ENCODE measurements at regions not wholly inside any gene's neighbourhood (a gene's known extent, or its start where the extent isn't known, plus 50 kb on each side); places are given as distances from the start of the nearest gene placed in this dataset.

DNA sequence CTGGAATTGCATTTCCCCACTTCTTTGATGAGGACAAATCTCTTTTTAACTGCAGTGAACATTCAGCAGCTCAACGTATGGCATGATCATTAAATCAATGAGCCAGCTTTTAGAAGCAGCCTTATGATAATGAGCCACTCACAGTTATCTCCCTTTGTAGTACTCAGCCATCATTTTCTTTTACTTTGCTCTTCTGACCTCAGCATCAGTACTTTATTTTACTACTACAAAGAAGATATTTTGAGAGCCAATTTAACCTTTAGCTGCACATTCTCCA is 250.0 kb upstream of the CLEC14A start:
- ATAC-seq: no peak
- DNase-seq: no peak

DNA sequence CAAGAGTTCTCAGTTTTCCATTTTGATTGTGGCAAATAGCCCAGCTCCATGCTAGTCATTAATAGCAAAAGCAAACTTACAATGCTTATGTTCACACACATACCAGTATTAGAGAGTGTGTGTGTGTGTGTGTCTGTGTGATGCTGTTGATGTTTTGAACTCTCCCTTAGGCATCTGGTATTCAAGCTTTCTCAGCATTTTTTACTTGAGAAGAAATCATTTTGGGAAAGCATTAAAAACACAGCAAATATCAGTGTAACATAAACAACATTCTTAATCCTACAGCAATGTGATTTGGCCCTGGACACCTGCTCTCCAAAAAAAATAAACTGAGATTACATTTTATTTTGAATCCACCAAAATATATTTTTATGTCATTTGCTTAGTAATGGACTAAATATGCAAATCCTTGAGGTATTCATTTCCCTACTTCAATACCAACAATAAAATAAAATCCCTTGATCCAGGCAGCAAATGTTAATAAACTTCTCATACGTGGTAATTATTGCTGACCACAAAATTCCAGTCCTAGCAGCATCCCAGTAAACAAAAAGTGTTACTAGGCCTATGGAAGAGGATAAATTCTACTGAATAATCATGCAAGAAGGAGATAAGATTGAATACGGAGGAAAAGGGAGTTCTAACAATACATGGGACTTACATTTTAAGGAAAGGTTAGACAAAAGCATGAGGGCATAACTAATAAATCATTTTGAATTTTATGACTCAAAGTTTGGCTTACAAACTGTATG is 249.5 kb upstream of the CLEC14A start:
- ATAC-seq (no peak), DNase-seq (no peak)

DNA sequence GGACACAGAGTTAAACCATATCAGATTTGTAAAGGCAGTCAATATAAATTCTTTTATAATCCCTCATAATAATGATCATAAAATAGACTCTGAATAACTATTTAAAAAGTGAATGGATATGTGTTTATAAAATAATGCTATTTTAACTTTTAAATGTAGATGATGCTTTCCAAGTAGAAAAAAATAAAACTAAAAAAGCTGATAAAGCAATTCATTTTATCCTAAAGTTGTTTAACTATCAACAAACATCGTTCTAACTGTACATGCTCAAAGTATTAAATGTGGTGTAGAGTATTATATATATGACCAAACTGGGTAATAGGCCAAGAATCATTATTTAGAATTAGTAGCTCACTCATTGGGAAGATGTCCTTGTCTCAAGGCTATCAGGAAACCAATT is 248.3 kb upstream of the CLEC14A start:
- DNase-seq: no peak
- ATAC-seq: no peak

GRCh38 chr14:38502239-38502638 is 246.3 kb upstream of the CLEC14A start:
- ATAC-seq: no peak
- no peak for DNase-seq

DNA sequence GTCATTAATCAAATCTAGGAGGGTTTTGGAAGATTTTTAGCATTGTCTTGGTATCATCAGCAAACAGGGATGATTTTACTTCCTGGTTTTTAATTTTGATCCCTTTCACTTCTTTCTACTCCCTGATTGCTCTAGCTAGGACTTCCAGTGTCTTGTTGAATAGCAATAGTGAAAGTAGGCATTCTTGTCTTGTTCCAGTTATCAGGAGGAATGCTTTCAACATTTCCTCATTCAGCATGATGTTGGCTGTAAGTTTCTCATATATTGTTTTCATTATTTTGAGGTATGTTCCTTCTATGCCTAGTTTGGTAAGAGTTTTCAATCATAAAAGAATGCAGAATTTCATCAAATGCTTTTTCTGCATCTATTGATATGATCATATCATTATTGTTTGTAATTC is 244.2 kb upstream of the CLEC14A start:
- DNase-seq: no peak
- ATAC-seq: no peak

DNA sequence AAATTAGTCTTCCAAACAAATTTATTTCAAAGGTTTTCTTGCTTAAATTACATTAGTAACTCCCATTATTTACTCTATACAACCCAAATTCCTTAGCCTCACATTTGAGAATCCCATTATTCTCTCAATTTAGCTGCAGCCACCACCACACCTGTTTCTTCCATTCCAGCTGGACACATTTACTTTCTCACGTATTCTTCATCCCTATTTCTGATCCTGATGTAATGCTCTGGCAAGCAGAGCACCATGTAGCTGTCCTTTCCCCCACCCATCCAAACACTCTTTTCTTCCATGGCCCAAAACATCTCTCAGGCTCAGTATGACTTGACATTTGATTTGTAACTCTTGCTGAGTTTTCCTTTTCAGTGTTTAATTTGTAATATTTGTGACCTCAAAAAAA is 240.2 kb upstream of the CLEC14A start:
- ATAC-seq (no peak), DNase-seq (no peak)

GRCh38 chr14:38490273-38490672 is 234.4 kb upstream of the CLEC14A start:
- DNase-seq: no peak

GRCh38 chr14:38485026-38485425 is 229.1 kb upstream of the CLEC14A start:
- ATAC-seq (no peak), DNase-seq (no peak)

More at GRCh38 chr14:38490273-38490672, 234.4 kb upstream of the CLEC14A start:
- no peak for ATAC-seq

DNA sequence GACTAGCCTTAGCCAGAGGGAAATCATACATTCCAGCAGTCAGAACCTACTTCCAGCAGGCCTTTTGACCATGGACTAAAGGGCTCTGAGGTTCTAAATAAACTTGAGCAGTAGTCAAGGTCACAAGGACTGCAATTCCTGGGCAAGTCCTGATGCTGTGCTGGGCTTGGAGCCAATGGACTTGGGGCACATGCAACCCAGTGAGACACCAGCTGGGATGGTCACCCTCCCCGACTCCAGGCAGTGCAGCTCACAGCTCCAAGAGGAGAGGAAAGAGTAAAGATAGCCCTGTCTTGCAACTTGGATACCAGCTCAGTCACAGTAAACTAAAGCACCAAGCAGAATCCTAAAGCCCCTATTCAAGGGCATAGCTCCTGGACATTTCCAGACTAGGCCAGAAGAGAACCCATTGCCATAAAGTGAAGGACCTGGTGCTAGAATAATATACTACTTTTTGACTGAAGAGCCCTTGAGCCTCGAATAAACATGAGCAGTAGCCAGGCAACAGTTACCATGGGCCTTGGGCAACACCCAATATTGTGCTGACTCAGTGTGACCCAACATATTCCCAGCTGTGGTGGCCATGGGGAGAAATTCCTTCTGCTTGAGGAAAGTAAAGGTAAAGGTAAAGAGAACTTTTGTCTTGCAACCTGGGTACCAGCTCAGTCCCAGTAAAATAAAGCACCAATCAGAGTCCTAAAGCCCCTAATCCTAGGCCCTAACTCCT is 226.2 kb upstream of the CLEC14A start:
- ATAC-seq (no peak), DNase-seq (no peak)

DNA sequence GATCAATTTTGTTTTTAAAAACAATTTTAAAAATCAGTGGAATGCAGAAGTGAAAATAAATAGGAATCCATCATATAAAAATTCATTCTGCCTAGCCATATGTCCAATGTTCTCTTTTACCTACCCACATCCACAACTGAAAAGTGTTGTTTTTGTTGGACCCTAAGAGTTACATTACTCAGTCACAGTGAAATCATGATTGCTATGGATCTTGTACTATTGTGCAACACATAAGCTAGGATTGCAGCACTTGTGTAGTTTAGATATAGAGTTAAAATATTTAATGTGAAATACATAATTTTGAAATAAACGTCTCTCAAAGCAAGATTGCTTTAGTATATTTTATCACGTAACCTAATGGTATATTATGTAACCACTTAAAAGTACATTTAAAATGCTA is 213.3 kb upstream of the CLEC14A start:
- no peak for DNase-seq
- no peak for ATAC-seq

DNA sequence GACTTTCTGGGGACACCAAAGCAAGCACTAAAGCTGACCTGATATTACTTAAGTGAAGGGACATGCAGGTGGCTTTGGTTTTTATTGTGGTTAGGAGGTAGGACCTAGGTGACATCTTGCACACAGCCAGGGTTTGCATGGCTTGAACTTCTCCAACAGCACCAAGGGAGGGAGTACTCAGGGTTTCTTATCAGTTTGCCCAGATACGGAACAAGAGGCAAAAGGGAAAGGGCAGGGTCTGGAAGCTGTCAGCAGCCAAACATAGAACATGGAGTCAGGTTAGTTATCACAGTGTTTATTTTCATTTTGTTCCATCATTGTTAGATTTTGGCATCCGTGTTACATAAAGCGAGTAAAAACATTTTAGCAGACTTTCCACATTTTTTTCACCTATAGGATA is 186.3 kb upstream of the CLEC14A start:
- ATAC-seq: no peak
- no peak for DNase-seq

DNA sequence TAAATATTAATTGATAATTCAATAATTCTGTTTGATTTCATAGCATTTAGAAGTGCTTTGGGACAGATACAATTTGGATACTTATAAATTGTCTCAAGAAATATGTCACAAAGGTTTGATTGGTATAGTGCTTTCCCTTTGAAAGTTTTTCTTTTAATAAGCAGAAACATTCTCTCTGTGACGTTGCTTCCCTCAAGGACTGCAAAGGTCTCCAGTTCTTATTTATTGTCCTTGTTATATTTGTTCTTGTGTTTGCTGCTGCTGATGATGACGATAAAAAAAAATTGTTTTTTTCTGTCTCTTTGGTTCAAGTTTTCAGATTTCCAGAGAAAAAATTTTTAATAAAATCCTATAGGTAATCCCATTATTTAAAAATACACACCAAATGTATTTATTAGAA is 176.3 kb upstream of the CLEC14A start:
- ATAC-seq (no peak), DNase-seq (no peak)

GRCh38 chr14:38431156-38431555 is 175.3 kb upstream of the CLEC14A start:
- ATAC-seq (no peak), DNase-seq (no peak)

DNA sequence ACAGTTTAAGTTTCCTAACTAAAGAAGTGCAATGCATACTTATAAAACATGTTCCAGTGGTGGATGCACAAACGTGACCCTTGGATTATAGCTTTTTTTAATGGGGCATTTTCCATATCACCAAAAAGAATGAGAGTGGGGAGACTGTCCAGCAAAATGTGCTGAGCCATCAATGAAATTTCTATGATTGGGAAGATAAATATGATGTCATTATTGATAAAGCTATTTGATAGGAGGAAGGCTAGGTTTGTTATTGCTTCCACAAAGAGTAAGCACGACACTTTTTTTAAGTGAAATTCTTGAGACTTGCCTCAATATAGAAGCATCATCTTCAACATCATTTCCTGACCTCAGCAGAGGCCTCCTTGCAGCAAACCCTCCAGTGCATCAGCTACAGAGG is 174.6 kb upstream of the CLEC14A start:
- ATAC-seq (no peak), DNase-seq (no peak)

- no peak for DNase-seq
- ATAC-seq: no peak
Observed at GRCh38 chr14:38425324-38425976, 169.6 kb upstream of the CLEC14A start.

- DNase-seq: no peak
- ATAC-seq: no peak
Observed at GRCh38 chr14:38420048-38420447, 164.2 kb upstream of the CLEC14A start.

- DNase-seq: no peak
- ATAC-seq: no peak
Observed at GRCh38 chr14:38419579-38419978, 163.7 kb upstream of the CLEC14A start.

GRCh38 chr14:38412654-38413053 is 156.8 kb upstream of the CLEC14A start:
- ATAC-seq (no peak), DNase-seq (no peak)

GRCh38 chr14:38410442-38410841 is 154.5 kb upstream of the CLEC14A start:
- no peak for DNase-seq

GRCh38 chr14:38409071-38409705 is 153.3 kb upstream of the CLEC14A start:
- DNase-seq (no peak), ATAC-seq (no peak)

More at GRCh38 chr14:38410442-38410841, 154.5 kb upstream of the CLEC14A start:
- ATAC-seq: no peak

DNA sequence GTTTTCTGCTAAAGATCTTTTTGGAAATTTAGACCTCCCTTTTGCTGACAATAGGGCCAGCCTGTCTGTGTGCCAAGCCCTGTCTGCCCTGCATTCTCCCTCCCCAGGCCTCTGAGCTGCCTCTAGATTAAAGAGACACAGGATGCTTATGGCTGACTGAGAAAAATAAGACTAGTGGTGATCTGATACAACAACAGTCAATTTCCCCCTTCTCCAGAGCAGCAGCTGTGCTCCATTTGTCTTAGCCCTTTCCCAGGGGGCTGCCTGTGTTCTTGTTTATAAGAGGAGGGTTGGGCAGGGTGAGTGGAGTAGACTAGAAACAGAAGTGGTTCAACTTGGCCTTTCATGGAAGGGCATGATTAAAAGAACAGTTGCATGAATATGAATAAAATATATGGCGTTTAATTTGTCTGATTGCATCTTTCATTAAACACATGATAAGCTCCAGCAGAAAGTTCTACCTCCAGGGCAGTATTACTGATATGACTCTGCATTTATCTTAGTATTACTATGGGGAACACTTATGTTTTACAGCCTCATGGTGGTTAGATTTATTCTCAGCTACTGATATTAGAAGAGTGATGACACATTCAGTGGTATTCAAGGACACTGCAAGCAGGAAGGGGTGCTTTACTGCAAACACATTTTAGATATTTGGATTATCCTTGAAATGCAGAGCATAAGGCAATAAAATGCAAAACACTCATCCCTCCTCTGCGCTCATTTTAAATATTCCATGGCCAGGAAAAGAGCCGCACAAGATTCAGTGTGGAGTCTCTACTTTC is 150.2 kb upstream of the CLEC14A start:
- ATAC-seq (no peak), DNase-seq (no peak)

GRCh38 chr14:38404616-38405015 is 148.7 kb upstream of the CLEC14A start:
- no peak for ATAC-seq
- DNase-seq: no peak

Data from stimulated activated naive CD8-positive, alpha-beta T cell treated with anti-CD3 and anti-CD28 coated beads, Interleukin-15, Interleukin-2, amounts not matched to agents 100 U/mL and 50 U/mL, for 24 hours (primary cell).